ENCODE measurements at regions not wholly inside any gene's neighbourhood (a gene's known extent, or its start where the extent isn't known, plus 50 kb on each side); places are given as distances from the start of the nearest gene placed in this dataset.
"Not testable (repeated sequence)": the region's sequence is repeated elsewhere in the genome, so short reads cannot be mapped to it uniquely, and the experiment has no call there.

DNA sequence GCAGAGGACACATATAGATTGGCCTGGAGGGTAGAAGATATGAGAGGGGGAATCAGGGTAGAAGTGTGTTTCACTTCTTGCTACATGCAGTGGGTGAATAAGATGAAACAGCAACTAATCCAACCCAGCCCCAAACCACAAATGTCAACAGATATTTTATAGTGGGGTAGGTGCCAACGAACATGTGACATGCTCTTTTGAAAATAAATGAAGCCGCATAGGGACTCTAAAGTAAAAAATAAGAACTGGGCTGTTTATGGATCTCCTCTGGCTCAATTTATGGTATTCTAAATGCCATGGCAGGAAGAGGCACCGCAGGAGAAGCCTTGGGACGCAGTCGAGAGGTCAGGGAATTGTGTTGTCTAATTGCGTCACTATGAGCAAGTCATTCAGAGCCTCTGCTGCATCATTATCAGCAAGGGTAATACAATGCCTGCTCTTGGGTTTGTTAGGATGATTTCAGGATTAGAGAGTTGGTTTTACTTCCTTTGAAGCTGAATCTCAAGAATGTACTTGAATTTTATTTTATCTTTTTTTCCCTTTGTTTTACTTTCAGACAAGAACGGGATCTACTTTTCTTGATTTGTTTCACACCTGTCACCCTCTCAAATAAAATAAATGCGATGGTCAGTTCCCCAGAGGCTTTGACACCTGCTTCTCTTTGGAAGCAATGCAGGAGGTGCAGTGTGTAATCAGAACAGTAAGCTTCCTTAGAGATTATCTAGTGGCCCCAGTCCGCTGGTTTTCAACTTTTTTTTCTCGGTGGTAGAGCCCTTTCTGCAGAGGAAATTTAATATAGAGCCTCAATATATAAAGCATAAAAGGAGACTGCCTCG is 375.6 kb upstream of the CLINT1 start:
- Histone ChIP-seq H3K4me1 (replicated peaks in 1 of 2) (no peaks in the 10 kb centered on the region), H3K4me3 (no peak overlapping the region), H3K36me3 (replicated peaks in 1 of 2) (no peaks in the 10 kb centered on the region), H3K27ac (no peak overlapping the region), H3K9me3 (replicated peaks in 1 of 3) (no peaks in the 10 kb centered on the region), H3K27me3 (no peaks in the 10 kb centered on the region)
- DNase-seq, result no peak
- TF ChIP-seq, protein P1, sequence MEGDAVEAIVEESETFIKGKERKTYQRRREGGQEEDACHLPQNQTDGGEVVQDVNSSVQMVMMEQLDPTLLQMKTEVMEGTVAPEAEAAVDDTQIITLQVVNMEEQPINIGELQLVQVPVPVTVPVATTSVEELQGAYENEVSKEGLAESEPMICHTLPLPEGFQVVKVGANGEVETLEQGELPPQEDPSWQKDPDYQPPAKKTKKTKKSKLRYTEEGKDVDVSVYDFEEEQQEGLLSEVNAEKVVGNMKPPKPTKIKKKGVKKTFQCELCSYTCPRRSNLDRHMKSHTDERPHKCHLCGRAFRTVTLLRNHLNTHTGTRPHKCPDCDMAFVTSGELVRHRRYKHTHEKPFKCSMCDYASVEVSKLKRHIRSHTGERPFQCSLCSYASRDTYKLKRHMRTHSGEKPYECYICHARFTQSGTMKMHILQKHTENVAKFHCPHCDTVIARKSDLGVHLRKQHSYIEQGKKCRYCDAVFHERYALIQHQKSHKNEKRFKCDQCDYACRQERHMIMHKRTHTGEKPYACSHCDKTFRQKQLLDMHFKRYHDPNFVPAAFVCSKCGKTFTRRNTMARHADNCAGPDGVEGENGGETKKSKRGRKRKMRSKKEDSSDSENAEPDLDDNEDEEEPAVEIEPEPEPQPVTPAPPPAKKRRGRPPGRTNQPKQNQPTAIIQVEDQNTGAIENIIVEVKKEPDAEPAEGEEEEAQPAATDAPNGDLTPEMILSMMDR (IDR thresholded peaks at IDR 0.05), result no peak
- TF ChIP-seq POLR2A (IDR thresholded peaks at IDR 0.05), result no peak
- WGBS, 4 donors, result 58 to 72% (median 65%) methylated on average over 11 of the region's 11 CpGs
- intact Hi-C loops (cut with DNase I), result no loop called here

DNA sequence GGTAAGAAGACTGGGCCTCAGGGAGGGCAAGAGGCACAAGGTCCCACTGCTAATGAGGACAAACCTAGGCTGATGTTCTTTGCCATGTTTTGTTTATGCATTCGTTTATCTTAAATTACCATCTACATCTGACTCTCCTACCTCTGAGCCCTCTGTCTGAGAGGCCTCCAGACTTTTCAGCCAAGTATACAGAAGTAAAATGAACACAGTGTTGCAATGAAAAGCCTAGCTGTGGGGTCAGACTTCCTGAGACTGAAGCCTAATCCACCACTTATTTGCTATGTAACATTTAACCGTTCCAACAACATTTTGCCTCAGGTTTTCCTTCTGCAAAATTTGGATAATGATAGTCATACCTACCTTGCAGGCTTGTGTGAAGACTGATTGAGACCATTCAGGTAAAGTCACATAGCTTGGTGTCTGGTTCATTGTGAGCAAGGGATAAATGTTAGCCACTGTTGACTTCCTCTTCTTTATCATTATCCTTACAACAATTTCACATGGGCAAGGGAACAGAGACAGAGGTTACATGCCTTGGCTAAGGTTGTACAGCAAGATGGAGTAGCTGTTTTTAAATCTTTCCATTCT is 374.9 kb upstream of the CLINT1 start:
- WGBS, 4 donors, result 65 to 77% (median 74%) methylated on average over 2 of the region's 2 CpGs
- no peak for TF ChIP-seq POLR2A (IDR thresholded peaks at IDR 0.05)
- TF ChIP-seq, protein P1 (IDR thresholded peaks at IDR 0.05), result no peak

DNA sequence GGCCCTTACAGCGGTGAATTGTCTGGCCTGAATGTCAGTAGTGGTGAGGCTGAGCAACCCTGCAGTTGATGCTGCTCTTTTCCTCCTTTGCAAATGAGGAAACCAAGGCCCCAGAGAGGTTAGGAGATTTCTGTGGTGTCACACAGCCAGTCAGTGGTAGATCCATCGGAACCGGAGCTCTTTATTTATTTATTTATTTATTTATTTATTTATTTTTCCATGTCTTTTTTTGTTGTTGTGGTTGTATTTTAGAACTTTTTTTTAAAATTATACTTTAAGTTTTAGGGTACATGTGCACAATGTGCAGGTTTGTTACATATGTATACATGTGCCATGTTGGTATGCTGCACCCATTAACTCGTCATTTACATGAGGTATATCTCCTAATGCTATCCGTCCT is 368.4 kb upstream of the CLINT1 start:
- WGBS, 4 donors, result 86 to 91% (median 87%) methylated on average over 4 to 5 of the region's 5 CpGs
- H3K9me3 ChIP-seq (replicated peaks in 1 of 3); H3K27me3 ChIP-seq; H3K27ac ChIP-seq; intact Hi-C loops (cut with DNase I); H3K4me3 ChIP-seq; DNase-seq; H3K36me3 ChIP-seq (replicated peaks in 1 of 2); H3K4me1 ChIP-seq (replicated peaks in 1 of 2): not testable (repeated sequence)

More for the DNA sequence above, 374.9 kb upstream of the CLINT1 start:
- DNase-seq, result no peak
- Histone ChIP-seq H3K9me3 (replicated peaks in 1 of 3) (no peaks in the 10 kb centered on the region), H3K4me1 (replicated peaks in 1 of 2) (no peaks in the 10 kb centered on the region), H3K36me3 (replicated peaks in 1 of 2) (no peaks in the 10 kb centered on the region), H3K27ac (no peak overlapping the region), H3K4me3 (no peak overlapping the region), H3K27me3 (no peaks in the 10 kb centered on the region)
- intact Hi-C loops (cut with DNase I), result no loop called here

DNA sequence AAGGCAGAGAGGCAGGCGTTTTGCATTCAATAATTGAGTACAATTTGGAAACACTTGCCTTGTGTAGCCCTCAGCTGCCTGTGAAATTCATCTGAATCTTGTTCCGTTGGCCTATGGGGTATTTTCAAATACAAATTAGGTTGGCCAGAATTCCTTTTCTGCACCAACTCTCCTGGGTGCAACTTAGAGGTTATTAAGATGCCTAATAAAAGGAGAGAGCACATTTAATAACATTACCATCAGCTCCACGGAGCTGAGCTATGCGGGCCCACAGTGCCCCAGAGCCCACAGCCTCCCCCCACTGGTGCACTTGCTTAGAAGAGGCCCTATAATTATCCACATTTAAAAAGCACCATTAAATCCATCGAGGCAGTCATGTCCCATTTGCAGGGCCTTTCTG is 367.6 kb upstream of the CLINT1 start:
- 83 to 91% (median 86%) methylated on average over 5 of the region's 5 CpGs for WGBS, 4 donors
- H3K27ac ChIP-seq, result no peak overlapping the region
- no peaks in the 10 kb centered on the region for H3K4me1 ChIP-seq (replicated peaks in 1 of 2)
- no peak overlapping the region for H3K4me3 ChIP-seq
- TF ChIP-seq POLR2A (IDR thresholded peaks at IDR 0.05), result no peak
- TF ChIP-seq, protein P1 (IDR thresholded peaks at IDR 0.05), result no peak
- intact Hi-C loops (cut with DNase I), result no loop called here
- no peaks in the 10 kb centered on the region for H3K9me3 ChIP-seq (replicated peaks in 1 of 3)
- H3K36me3 ChIP-seq (replicated peaks in 1 of 2), result no peaks in the 10 kb centered on the region
- H3K27me3 ChIP-seq, result no peaks in the 10 kb centered on the region
- no peak for DNase-seq

Data from adrenal gland (tissue), 9 donors.